Breast epithelium (tissue), 3 donors: ENCODE measurements at regions not wholly inside any gene's neighbourhood (a gene's known extent, or its start where the extent isn't known, plus 50 kb on each side); places are given as distances from the start of the nearest gene placed in this dataset.

Source experiments
- POLR2AphosphoS5 ChIP-seq, 3 donors: sonication (generic); formaldehyde crosslinking; IDR thresholded peaks; one replicate each; pipeline ENCODE4 v1.6.1; 2017; ENCODE audit warnings: antibody characterized with exemption in 3 of 3
- TF ChIP-seq, protein P1 (sequence below), 3 donors: fragments of 450-650 bp; IDR thresholded peaks; one replicate each; pipeline ENCODE4 v1.5.1; 2016 to 2017; ENCODE audit warnings: antibody characterized with exemption in 3 of 3, mild to moderate bottlenecking in 3 of 3, moderate library complexity in 3 of 3

- TF ChIP-seq, protein P1, sequence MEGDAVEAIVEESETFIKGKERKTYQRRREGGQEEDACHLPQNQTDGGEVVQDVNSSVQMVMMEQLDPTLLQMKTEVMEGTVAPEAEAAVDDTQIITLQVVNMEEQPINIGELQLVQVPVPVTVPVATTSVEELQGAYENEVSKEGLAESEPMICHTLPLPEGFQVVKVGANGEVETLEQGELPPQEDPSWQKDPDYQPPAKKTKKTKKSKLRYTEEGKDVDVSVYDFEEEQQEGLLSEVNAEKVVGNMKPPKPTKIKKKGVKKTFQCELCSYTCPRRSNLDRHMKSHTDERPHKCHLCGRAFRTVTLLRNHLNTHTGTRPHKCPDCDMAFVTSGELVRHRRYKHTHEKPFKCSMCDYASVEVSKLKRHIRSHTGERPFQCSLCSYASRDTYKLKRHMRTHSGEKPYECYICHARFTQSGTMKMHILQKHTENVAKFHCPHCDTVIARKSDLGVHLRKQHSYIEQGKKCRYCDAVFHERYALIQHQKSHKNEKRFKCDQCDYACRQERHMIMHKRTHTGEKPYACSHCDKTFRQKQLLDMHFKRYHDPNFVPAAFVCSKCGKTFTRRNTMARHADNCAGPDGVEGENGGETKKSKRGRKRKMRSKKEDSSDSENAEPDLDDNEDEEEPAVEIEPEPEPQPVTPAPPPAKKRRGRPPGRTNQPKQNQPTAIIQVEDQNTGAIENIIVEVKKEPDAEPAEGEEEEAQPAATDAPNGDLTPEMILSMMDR (IDR thresholded peaks at IDR 0.05), result no peak
- TF ChIP-seq POLR2AphosphoS5 (IDR thresholded peaks at IDR 0.05), result no peak
Observed at GRCh38 chr10:64011912-64012714, 490.9 kb downstream of the REEP3 start.
